Neutrophil (primary cell): ENCODE measurements at regions not wholly inside any gene's neighbourhood (a gene's known extent, or its start where the extent isn't known, plus 50 kb on each side); places are given as distances from the start of the nearest gene placed in this dataset.
"Not testable (repeated sequence)": the region's sequence is repeated elsewhere in the genome, so short reads cannot be mapped to it uniquely, and the experiment has no call there.

ENCODE experiments used
- H3K27ac ChIP-seq: fragments of 200-600 bp; sonication (generic); 2 replicates; pipeline ENCODE4 v1.5.1; 2016; ENCODE audit warnings: mild to moderate bottlenecking, moderate library complexity
- H3K27me3 ChIP-seq: fragments of 200-600 bp; sonication (generic); 2 replicates; pipeline ENCODE4 v1.6.0; 2016; ENCODE audit warnings: mild to moderate bottlenecking
- H3K36me3 ChIP-seq: fragments of 200-600 bp; sonication (generic); 2 replicates; pipeline ENCODE4 v1.5.1; 2017
- H3K4me1 ChIP-seq, 2 experiments: fragments of 200-600 bp in 1 of 2; sonication (generic) in 1 of 2; 1 replicate in 1 of 2; 2 replicates in 1 of 2; pipeline versions ENCODE4 v1.5.1 to v1.6.1; 2013 to 2016; ENCODE audit warnings: low read depth in 1 of 2, low read length in 1 of 2, mild to moderate bottlenecking in 1 of 2, moderate library complexity in 1 of 2; ENCODE audit not compliant: control insufficient read depth in 1 of 2, insufficient read depth in 1 of 2
- H3K4me3 ChIP-seq, 2 experiments: fragments of 200-600 bp in 1 of 2; sonication (generic) in 1 of 2; 1 replicate in 1 of 2; 2 replicates in 1 of 2; pipeline ENCODE4 v1.5.1; 2013 to 2016; ENCODE audit warnings: low read depth in 1 of 2, low read length in 1 of 2, mild to moderate bottlenecking in 1 of 2, moderate library complexity in 1 of 2
- H3K9me3 ChIP-seq: fragments of 200-600 bp; sonication (generic); 2 replicates; pipeline ENCODE4 v1.5.1; 2016
- TF ChIP-seq, protein P1 (sequence below): fragments of 200-600 bp; sonication (generic); IDR thresholded peaks from 2 replicates; pipeline ENCODE4 v1.5.1; 2016; ENCODE audit warnings: antibody characterized with exemption

GRCh38 chr2:84152462-84152861, 306.6 kb downstream of the SUCLG1 start:
- no peak overlapping the region for H3K27ac ChIP-seq
- TF ChIP-seq, protein P1, sequence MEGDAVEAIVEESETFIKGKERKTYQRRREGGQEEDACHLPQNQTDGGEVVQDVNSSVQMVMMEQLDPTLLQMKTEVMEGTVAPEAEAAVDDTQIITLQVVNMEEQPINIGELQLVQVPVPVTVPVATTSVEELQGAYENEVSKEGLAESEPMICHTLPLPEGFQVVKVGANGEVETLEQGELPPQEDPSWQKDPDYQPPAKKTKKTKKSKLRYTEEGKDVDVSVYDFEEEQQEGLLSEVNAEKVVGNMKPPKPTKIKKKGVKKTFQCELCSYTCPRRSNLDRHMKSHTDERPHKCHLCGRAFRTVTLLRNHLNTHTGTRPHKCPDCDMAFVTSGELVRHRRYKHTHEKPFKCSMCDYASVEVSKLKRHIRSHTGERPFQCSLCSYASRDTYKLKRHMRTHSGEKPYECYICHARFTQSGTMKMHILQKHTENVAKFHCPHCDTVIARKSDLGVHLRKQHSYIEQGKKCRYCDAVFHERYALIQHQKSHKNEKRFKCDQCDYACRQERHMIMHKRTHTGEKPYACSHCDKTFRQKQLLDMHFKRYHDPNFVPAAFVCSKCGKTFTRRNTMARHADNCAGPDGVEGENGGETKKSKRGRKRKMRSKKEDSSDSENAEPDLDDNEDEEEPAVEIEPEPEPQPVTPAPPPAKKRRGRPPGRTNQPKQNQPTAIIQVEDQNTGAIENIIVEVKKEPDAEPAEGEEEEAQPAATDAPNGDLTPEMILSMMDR = no peak
- no peak overlapping the region for H3K4me3 ChIP-seq
- no peaks in the 10 kb centered on the region for H3K27me3 ChIP-seq
- H3K4me1 ChIP-seq = no peaks in the 10 kb centered on the region
- no peaks in the 10 kb centered on the region for H3K36me3 ChIP-seq
- no peaks in the 10 kb centered on the region for H3K9me3 ChIP-seq

DNA sequence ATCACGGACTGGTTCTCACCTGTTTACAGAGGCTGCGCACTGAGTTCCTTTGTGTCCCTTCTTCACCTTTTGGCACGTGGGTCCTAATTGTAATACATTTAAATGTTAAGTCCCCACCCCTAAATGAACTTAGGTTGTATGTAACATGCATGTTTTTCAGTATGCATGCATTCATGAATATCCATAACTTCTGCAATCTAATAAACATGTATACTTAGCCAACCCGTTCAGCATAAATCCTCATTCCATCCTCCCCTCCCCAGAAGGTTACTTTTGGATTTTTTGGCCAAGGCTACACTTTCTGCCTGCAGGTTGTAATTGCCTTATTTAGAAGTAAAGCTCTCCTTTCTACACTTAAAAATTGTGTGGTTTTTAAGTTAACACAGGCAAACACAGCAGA, 314.7 kb downstream of the SUCLG1 start:
- no peaks in the 10 kb centered on the region for H3K9me3 ChIP-seq
- H3K4me3 ChIP-seq = no peak overlapping the region
- H3K36me3 ChIP-seq = no peaks in the 10 kb centered on the region
- no peak overlapping the region for H3K27ac ChIP-seq
- TF ChIP-seq, protein P1 = no peak
- no peaks in the 10 kb centered on the region for H3K27me3 ChIP-seq
- no peaks in the 10 kb centered on the region for H3K4me1 ChIP-seq

DNA sequence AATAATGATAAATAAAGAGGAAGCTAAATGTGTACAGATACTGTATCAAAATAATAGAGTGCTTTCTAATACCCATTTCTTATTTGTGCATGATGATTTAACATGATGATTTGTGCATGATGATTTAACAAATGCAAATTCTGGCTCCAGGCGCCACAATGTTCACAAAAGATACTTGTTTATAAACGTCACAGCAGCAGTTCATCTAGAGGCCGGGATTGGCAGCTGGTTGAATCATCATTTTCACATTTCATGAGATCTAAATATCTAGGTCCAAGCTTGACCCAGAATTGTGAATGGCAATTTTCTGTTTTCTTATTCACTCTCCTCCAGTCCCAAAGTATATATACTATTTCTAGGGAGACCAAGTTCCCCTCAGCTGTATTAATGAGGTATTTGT, 322.0 kb downstream of the SUCLG1 start:
- Histone ChIP-seq H3K27ac (no peak overlapping the region), H3K4me3 (no peak overlapping the region), H3K4me1 (no peaks in the 10 kb centered on the region), H3K27me3 (no peaks in the 10 kb centered on the region), H3K9me3 (no peaks in the 10 kb centered on the region), H3K36me3 (no peaks in the 10 kb centered on the region)
- TF ChIP-seq, protein P1 = no peak

DNA sequence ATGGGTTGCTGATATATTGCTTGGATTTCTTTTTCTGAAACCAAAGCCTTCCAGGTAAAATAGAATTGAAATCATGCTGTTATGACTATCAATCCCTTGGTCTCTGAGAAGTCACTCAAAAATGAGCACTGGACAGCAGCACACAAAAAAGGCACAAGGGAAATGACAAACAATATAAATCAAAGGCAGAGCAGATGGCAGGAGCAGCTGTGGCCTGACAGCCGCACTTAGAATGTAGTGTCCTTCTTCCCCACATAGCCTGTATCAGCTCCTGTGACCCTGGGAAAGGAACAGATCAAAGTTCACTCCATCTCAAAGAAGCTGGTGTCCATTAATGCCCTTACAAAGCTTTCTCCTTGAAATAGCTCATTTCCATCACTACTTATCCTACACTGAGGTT, 326.7 kb downstream of the SUCLG1 start:
- Histone ChIP-seq H3K36me3 (no peaks in the 10 kb centered on the region), H3K9me3 (no peaks in the 10 kb centered on the region), H3K27ac (no peak overlapping the region), H3K4me1 (no peaks in the 10 kb centered on the region), H3K27me3 (no peaks in the 10 kb centered on the region), H3K4me3 (no peak overlapping the region)
- TF ChIP-seq, protein P1 = no peak

DNA sequence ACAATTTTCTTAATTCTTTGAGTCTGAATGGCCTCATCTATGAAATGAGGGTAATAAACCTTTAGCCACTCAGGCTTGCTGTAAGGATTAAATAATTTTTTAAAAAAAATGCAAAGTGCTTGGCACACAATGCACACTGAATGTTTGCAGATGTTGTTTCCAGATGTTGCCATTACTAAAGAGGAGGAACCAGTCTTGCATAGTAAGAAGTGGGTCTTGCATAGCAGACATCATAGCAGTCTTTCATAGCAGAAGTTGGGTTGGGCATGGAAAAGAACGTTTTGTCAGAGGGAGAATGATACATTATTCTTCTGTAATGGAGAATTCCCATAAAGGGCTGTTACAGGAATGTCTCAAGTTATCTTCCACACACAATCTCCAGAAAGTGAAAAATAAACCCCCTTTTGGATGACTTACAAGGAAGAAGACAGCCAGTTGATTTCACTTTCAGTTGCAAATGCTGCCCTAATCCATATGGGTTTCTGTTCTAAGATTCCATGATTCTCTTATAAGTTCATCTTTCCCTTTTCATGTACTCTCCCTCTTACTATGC, 327.7 kb downstream of the SUCLG1 start:
- TF ChIP-seq, protein P1 = no peak
- no peaks in the 10 kb centered on the region for H3K4me1 ChIP-seq
- no peak overlapping the region for H3K4me3 ChIP-seq
- no peak overlapping the region for H3K27ac ChIP-seq
- H3K9me3 ChIP-seq = no peaks in the 10 kb centered on the region
- no peaks in the 10 kb centered on the region for H3K36me3 ChIP-seq
- H3K27me3 ChIP-seq = no peaks in the 10 kb centered on the region

- Histone ChIP-seq H3K27me3 (no peaks in the 10 kb centered on the region), H3K4me3 (no peak overlapping the region), H3K36me3 (no peaks in the 10 kb centered on the region), H3K9me3 (no peaks in the 10 kb centered on the region), H3K4me1 (no peaks in the 10 kb centered on the region), H3K27ac (no peak overlapping the region)
- TF ChIP-seq, protein P1 = no peak
These were observed 330.1 kb downstream of the SUCLG1 start for GRCh38 chr2:84129018-84129417.

- H3K4me1 ChIP-seq, H3K36me3 ChIP-seq, H3K27ac ChIP-seq, H3K9me3 ChIP-seq, H3K4me3 ChIP-seq, H3K27me3 ChIP-seq: not testable (repeated sequence)
These were observed 331.3 kb downstream of the SUCLG1 start for GRCh38 chr2:84127812-84128211.
